Prostate gland (tissue), 2 donors: ENCODE measurements at regions not wholly inside any gene's neighbourhood (a gene's known extent, or its start where the extent isn't known, plus 50 kb on each side); places are given as distances from the start of the nearest gene placed in this dataset.

ENCODE experiments used
- POLR2AphosphoS5 ChIP-seq: sonication (generic); formaldehyde crosslinking; IDR thresholded peaks from one replicate; pipeline ENCODE4 v1.6.1; 2017; ENCODE audit warnings: antibody characterized with exemption
- TF ChIP-seq, protein P1 (sequence below), 4 experiments: fragments of 200-600 bp in 2 of 4; fragments of 450-650 bp in 2 of 4; sonication (generic) in 2 of 4; IDR thresholded peaks; 1 replicate in 3 of 4; 2 replicates in 1 of 4; pipeline ENCODE4 v1.5.1; 2016 to 2019; ENCODE audit warnings: antibody characterized with exemption in 4 of 4, mild to moderate bottlenecking in 2 of 4, moderate library complexity in 2 of 4

DNA sequence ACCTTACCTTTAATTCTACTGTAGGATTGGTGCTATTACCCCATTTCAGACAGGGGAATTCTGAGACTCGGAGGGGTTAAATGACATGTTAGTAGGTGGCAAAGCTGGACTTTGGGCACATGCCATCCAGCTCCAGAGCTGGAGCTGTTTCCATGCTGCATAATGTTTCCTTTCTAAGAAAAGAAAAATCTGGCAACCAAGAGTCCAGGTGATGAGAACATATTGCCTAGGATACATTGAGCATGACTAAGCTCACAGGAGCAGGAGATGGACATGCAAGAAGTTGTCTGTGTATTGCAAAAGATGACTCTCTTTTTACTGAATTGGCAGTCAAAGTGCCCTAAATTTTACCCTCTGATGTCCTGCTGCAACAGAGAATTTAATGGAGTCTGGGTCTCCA is 150.8 kb upstream of the SYT13 start:
- TF ChIP-seq, protein P1, sequence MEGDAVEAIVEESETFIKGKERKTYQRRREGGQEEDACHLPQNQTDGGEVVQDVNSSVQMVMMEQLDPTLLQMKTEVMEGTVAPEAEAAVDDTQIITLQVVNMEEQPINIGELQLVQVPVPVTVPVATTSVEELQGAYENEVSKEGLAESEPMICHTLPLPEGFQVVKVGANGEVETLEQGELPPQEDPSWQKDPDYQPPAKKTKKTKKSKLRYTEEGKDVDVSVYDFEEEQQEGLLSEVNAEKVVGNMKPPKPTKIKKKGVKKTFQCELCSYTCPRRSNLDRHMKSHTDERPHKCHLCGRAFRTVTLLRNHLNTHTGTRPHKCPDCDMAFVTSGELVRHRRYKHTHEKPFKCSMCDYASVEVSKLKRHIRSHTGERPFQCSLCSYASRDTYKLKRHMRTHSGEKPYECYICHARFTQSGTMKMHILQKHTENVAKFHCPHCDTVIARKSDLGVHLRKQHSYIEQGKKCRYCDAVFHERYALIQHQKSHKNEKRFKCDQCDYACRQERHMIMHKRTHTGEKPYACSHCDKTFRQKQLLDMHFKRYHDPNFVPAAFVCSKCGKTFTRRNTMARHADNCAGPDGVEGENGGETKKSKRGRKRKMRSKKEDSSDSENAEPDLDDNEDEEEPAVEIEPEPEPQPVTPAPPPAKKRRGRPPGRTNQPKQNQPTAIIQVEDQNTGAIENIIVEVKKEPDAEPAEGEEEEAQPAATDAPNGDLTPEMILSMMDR (IDR thresholded peaks at IDR 0.05): no peak
- no peak for TF ChIP-seq POLR2AphosphoS5
